IMR-90 (cell line): ENCODE measurements at regions not wholly inside any gene's neighbourhood (a gene's known extent, or its start where the extent isn't known, plus 50 kb on each side); places are given as distances from the start of the nearest gene placed in this dataset.

ENCODE experiments used
- ATAC-seq: fragments of 200-7000 bp; cut with Tn5 transposase; 2 replicates; pipeline ENCODE4 v1.9.1; 2020; ENCODE audit warnings: low read depth, mild to moderate bottlenecking, moderate library complexity
- BruUV-seq: library from RNA; stranded (reverse); fragments of 400-500 nt; replicated peaks from 2 replicates; lab custom pipeline; 2021; lab: Mats Ljungman, UMichigan
- CTCF ChIA-PET: fragments of 300-600 bp; formaldehyde crosslinking; extraction: SDS; loops from one replicate; lab custom pipeline; 2021; ENCODE audit warnings: antibody characterized with exemption; lab: Yijun Ruan, JAX
- POLR2A ChIA-PET: fragments of 300-600 bp; sonication (Branson Sonifier 250); formaldehyde crosslinking; loops from one replicate; lab custom pipeline; 2022; ENCODE audit warnings: antibody characterized with exemption; ENCODE audit not compliant: unreplicated experiment; lab: Charles Lee
- DNase-seq: peaks from one replicate; pipeline ENCODE4 v3.0.0; 2013
- H2AFZ ChIP-seq: replicated peaks from 2 replicates; pipeline ENCODE3; 2013; ENCODE audit warnings: low read length, mild to moderate bottlenecking; ENCODE audit not compliant: poor library complexity
- H2AK5ac ChIP-seq: 2 replicates; pipeline ENCODE4 v1.6.1; 2013; ENCODE audit warnings: low read depth, low read length, inconsistent platforms
- H2AK9ac ChIP-seq: replicated peaks from 2 replicates; pipeline ENCODE3; 2013; ENCODE audit warnings: mild to moderate bottlenecking, low read depth, low read length, moderate library complexity; ENCODE audit not compliant: poor library complexity
- H2BK120ac ChIP-seq: 2 replicates; pipeline ENCODE4 v1.6.1; 2013; ENCODE audit warnings: low read depth, low read length, inconsistent platforms
- H2BK15ac ChIP-seq: 3 replicates; pipeline ENCODE4 v1.6.1; 2013; ENCODE audit warnings: low read depth, low read length, inconsistent platforms
- H2BK20ac ChIP-seq: 2 replicates; pipeline ENCODE4 v1.6.1; 2013; ENCODE audit warnings: low read depth, mild to moderate bottlenecking, inconsistent platforms, low read length, moderate library complexity
- H2BK5ac ChIP-seq: 2 replicates; pipeline ENCODE4 v1.6.1; 2013; ENCODE audit warnings: mild to moderate bottlenecking, low read depth, low read length, inconsistent platforms; ENCODE audit not compliant: poor library complexity, severe bottlenecking
- H3K14ac ChIP-seq: replicated peaks from 2 replicates; pipeline ENCODE4 v1.6.1; 2013; ENCODE audit warnings: low read depth, low read length, inconsistent platforms
- H3K18ac ChIP-seq: 2 replicates; pipeline ENCODE4 v1.6.1; 2013; ENCODE audit warnings: low read depth, low read length, control low read depth
- H3K23ac ChIP-seq: 2 replicates; pipeline ENCODE4 v1.6.1; 2013; ENCODE audit warnings: low read depth, low read length, inconsistent platforms
- H3K27ac ChIP-seq: 2 replicates; pipeline ENCODE4 v1.5.1; 2013; ENCODE audit warnings: mild to moderate bottlenecking, control low read depth, low read length; ENCODE audit not compliant: insufficient read depth
- H3K27me3 ChIP-seq: 2 replicates; pipeline ENCODE4 v1.6.1; 2013; ENCODE audit warnings: low read length; ENCODE audit not compliant: control insufficient read depth, insufficient read depth
- H3K36me3 ChIP-seq: 2 replicates; pipeline ENCODE4 v1.6.1; 2013; ENCODE audit warnings: low read length, mixed read lengths; ENCODE audit not compliant: control insufficient read depth, insufficient read depth
- H3K4ac ChIP-seq: 2 replicates; pipeline ENCODE4 v1.6.1; 2013; ENCODE audit warnings: low read depth, low read length, inconsistent platforms
- H3K4me1 ChIP-seq: 2 replicates; pipeline ENCODE4 v1.6.1; 2013; ENCODE audit warnings: low read length, mixed read lengths; ENCODE audit not compliant: control insufficient read depth, insufficient read depth
- H3K4me2 ChIP-seq: 2 replicates; pipeline ENCODE4 v1.6.1; 2013; ENCODE audit warnings: low read depth, mild to moderate bottlenecking, control low read depth, low read length, moderate library complexity
- H3K4me3 ChIP-seq: 2 replicates; pipeline ENCODE4 v1.5.1; 2013; ENCODE audit warnings: low read depth, mild to moderate bottlenecking, control low read depth, low read length, moderate library complexity; ENCODE audit not compliant: insufficient read depth
- H3K56ac ChIP-seq: 2 replicates; pipeline ENCODE4 v1.6.1; 2013; ENCODE audit warnings: low read length, inconsistent platforms; ENCODE audit not compliant: insufficient read depth; ENCODE audit errors: extremely low read depth
- H3K79me1 ChIP-seq, 2 experiments: 2 replicates each; pipeline ENCODE4 v1.6.1; 2013; ENCODE audit warnings: low read length in 2 of 2, inconsistent platforms in 1 of 2, low read depth in 1 of 2
- H3K9ac ChIP-seq: 2 replicates; pipeline ENCODE4 v1.6.1; 2013; ENCODE audit warnings: low read depth, low read length, control low read depth
- H3K9me1 ChIP-seq: 2 replicates; pipeline ENCODE4 v1.6.1; 2013; ENCODE audit warnings: low read length, inconsistent platforms; ENCODE audit not compliant: insufficient read depth
- H3K9me3 ChIP-seq: 2 replicates; pipeline ENCODE4 v1.6.1; 2013; ENCODE audit warnings: low read length; ENCODE audit not compliant: control insufficient read depth, insufficient read depth
- H4K20me1 ChIP-seq: 2 replicates; pipeline ENCODE4 v1.6.1; 2013; ENCODE audit warnings: low read length, inconsistent platforms; ENCODE audit not compliant: insufficient read depth
- H4K5ac ChIP-seq: 2 replicates; pipeline ENCODE4 v1.6.1; 2013; ENCODE audit warnings: mild to moderate bottlenecking, low read depth, low read length, control low read depth
- H4K8ac ChIP-seq, 2 experiments: 2 replicates each; pipeline ENCODE4 v1.6.1; 2013; ENCODE audit warnings: low read depth in 2 of 2, low read length in 2 of 2, control low read depth in 1 of 2, inconsistent platforms in 1 of 2
- H4K91ac ChIP-seq: 2 replicates; pipeline ENCODE4 v1.6.1; 2013; ENCODE audit warnings: low read depth, low read length, inconsistent platforms; ENCODE audit not compliant: insufficient read depth
- CEBPB ChIP-seq: IDR thresholded peaks from 2 replicates; pipeline ENCODE4 v1.6.1; 2012; ENCODE audit warnings: low read depth, low read length, improper control_type of control experiment
- FOS ChIP-seq: fragments of 150-350 bp; IDR thresholded peaks from 2 replicates; pipeline ENCODE4 v1.6.1; 2016; ENCODE audit warnings: low read depth, low read length
- MAFK ChIP-seq: IDR thresholded peaks from 2 replicates; pipeline ENCODE4 v1.6.1; 2012; ENCODE audit warnings: low read depth, low read length, improper control_type of control experiment
- MXI1 ChIP-seq: IDR thresholded peaks from 2 replicates; pipeline ENCODE4 v1.6.1; 2012; ENCODE audit warnings: low read depth, mild to moderate bottlenecking, low read length, moderate library complexity, borderline replicate concordance
- POLR2A ChIP-seq: IDR thresholded peaks from 2 replicates; pipeline ENCODE4 v1.6.1; 2012; ENCODE audit warnings: mild to moderate bottlenecking, low read depth, low read length
- RAD21 ChIP-seq: IDR thresholded peaks from 2 replicates; pipeline ENCODE4 v1.6.1; 2012; ENCODE audit warnings: low read length, improper control_type of control experiment
- RCOR1 ChIP-seq: IDR thresholded peaks from 2 replicates; pipeline ENCODE4 v1.6.1; 2012; ENCODE audit warnings: mild to moderate bottlenecking, low read length, improper control_type of control experiment; ENCODE audit not compliant: insufficient replicate concordance
- WGBS, 2 experiments: methylation state at CpG; one replicate each; pipeline versions ENCODE4 v1.1.5 to v1.1.7; 2013; ENCODE audit warnings: missing lambda C conversion rate in 2 of 2; ENCODE audit not compliant: insufficient read length in 1 of 2; ENCODE audit errors: extremely low coverage in 2 of 2; 5-methylcytosine and 5-hydroxymethylcytosine counted together
- dilution Hi-C: fragments of 300-500 bp; cut with HindIII; formaldehyde crosslinking; loops from one replicate; pipeline ENCODE4 v1.14.3; 2018; ENCODE audit warnings: low sequenced_read_pairs; ENCODE audit not compliant: unreplicated experiment
- in situ Hi-C: fragments of 300-500 bp; cut with MboI; formaldehyde crosslinking; loops from 3 replicates; pipeline ENCODE4 v1.14.3; 2019; ENCODE audit warnings: low sequenced_read_pairs, inconsistent platforms, mixed read lengths
- intact Hi-C: fragments of 100-400 bp; cut with micrococcal nuclease; formaldehyde crosslinking; loops from 2 replicates; pipeline ENCODE4 v1.10.0; 2022
- TF ChIP-seq, protein P1 (sequence below): conservative IDR thresholded peaks from 2 replicates; pipeline ENCODE4 v1.5.1; 2012; ENCODE audit warnings: mild to moderate bottlenecking, low read depth, low read length, improper control_type of control experiment

DNA sequence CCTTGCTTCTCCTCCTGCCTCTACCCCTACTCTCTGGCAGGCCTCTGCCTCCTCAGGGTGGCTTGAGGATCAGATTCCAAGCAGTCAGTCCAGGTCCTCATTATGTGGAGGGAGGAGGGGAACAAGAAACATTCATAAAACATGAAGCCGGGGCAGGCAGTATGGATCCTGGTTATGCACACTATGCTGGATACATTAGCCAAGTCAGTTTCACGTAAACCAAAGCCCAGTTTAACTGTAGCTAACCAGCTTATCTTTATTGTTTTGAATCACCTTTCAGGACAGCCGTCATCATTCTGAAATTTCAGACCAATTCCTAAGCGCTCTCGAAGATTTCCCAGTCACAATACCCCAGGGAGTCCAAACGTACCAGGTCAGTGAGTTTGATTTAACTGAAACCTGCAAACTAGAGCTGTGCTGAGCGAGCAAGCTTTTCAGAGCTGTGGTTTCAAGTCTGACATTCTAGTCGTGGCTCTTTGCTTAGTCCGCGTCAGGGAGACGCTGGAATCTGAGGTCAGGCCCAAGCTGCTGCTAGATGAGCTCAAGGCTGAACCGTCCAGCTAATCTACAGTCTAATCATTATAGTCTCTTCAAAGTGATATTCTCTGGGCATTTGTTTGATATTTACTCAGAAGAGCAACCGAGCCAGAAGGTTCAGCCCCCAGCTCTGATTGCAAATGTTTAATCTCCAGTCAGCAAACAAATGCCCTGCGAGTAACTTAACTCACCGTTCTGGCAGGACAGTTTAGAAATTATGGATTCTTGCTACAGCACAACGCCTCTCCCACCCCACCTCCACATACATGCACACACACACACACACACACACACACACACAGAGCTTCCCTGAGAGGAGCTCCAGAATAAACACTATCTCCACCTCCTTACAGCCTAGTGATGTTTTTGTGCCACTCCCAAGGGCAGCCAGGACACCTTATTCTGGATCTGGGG, 63.8 kb upstream of the BZW1 start:
- BruUV-seq, result no TSS peak
- intact Hi-C loops, result loop anchor here (2.0 to 5.0 kb wide), 3 partner anchors 39 to 114 kb away; partner anchors contain the start of genes BZW1 and CLK1
- Histone ChIP-seq H3K27ac (peak overlapping the region; percentile 84), H3K14ac (peak overlapping the region; percentile 73), H4K91ac (peak overlapping the region; percentile 95), H3K36me3 (no peaks in the 10 kb centered on the region), H2AK5ac (peak overlapping the region; percentile 93), H3K9me3 (no peaks in the 10 kb centered on the region), H3K4me3 (peak overlapping the region; percentile 18; the same call in 1 of the 2 replicates), H3K4me2 (peak overlapping the region; percentile 61), H3K23ac (peak overlapping the region; percentile 92), H2BK120ac (peak overlapping the region; percentile 92), H3K9me1 (peaks cover 17% of the 10 kb centered on the region), H3K4ac (peak overlapping the region; percentile 93), H4K5ac (peak overlapping the region; percentile 62), H3K27me3 (no peaks in the 10 kb centered on the region), H3K18ac (peak overlapping the region; percentile 78), H2BK15ac (peak overlapping the region; percentile 99), H4K20me1 (no peaks in the 10 kb centered on the region), H3K4me1 (peaks cover 23% of the 10 kb centered on the region), H4K8ac (peak overlapping the region; percentile 80 to 89), H3K9ac (peak overlapping the region; percentile 58), H2BK5ac (peak overlapping the region; percentile 84), H3K79me1 (no peaks in the 10 kb centered on the region; a peak in 1 of 4 replicates), H2BK20ac (peak overlapping the region; percentile 93), H3K56ac (peak overlapping the region; percentile 87), H2AK9ac (peak overlapping the region; percentile 86), H2AFZ (peak overlapping the region; percentile 60)
- dilution Hi-C loops, result no loop called here
- POLR2A ChIA-PET, result interaction anchor here (0.7 to 1.0 kb wide), 2 partner anchors 9 to 14 kb away, joined by 3 to 4 read pairs; no protein-coding TSS in a partner anchor
- in situ Hi-C loops, result loop anchor here (5.0 kb wide), 1 partner anchor 64 kb away; the partner anchor contains the start of gene BZW1
- TF ChIP-seq MXI1 (no peak), RAD21 (peak; percentile 29), POLR2A (0 out of 2 replicates have a peak, but pooled peaks have one; percentile 10), MAFK (peak; percentile 48), FOS (0 out of 2 replicates have a peak, but pooled peaks have one; percentile 44), RCOR1 (peak; percentile 64), CEBPB (no peak)
- TF ChIP-seq, protein P1, sequence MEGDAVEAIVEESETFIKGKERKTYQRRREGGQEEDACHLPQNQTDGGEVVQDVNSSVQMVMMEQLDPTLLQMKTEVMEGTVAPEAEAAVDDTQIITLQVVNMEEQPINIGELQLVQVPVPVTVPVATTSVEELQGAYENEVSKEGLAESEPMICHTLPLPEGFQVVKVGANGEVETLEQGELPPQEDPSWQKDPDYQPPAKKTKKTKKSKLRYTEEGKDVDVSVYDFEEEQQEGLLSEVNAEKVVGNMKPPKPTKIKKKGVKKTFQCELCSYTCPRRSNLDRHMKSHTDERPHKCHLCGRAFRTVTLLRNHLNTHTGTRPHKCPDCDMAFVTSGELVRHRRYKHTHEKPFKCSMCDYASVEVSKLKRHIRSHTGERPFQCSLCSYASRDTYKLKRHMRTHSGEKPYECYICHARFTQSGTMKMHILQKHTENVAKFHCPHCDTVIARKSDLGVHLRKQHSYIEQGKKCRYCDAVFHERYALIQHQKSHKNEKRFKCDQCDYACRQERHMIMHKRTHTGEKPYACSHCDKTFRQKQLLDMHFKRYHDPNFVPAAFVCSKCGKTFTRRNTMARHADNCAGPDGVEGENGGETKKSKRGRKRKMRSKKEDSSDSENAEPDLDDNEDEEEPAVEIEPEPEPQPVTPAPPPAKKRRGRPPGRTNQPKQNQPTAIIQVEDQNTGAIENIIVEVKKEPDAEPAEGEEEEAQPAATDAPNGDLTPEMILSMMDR, result no peak
- ATAC-seq (peak; percentile 96), DNase-seq (peak; percentile 97)
- WGBS, 2 experiments, result 5% methylated on average over 7 of the region's 16 CpGs; no CpG with 5 or more reads in 1 of the 2 experiments
- CTCF ChIA-PET, result interaction anchor here (0.9 to 1.7 kb wide), 5 partner anchors 9 to 45 kb away, joined by 3 to 4 read pairs (median 3); no protein-coding TSS in a partner anchor
